ENCODE measurements at regions not wholly inside any gene's neighbourhood (a gene's known extent, or its start where the extent isn't known, plus 50 kb on each side); places are given as distances from the start of the nearest gene placed in this dataset.

DNA sequence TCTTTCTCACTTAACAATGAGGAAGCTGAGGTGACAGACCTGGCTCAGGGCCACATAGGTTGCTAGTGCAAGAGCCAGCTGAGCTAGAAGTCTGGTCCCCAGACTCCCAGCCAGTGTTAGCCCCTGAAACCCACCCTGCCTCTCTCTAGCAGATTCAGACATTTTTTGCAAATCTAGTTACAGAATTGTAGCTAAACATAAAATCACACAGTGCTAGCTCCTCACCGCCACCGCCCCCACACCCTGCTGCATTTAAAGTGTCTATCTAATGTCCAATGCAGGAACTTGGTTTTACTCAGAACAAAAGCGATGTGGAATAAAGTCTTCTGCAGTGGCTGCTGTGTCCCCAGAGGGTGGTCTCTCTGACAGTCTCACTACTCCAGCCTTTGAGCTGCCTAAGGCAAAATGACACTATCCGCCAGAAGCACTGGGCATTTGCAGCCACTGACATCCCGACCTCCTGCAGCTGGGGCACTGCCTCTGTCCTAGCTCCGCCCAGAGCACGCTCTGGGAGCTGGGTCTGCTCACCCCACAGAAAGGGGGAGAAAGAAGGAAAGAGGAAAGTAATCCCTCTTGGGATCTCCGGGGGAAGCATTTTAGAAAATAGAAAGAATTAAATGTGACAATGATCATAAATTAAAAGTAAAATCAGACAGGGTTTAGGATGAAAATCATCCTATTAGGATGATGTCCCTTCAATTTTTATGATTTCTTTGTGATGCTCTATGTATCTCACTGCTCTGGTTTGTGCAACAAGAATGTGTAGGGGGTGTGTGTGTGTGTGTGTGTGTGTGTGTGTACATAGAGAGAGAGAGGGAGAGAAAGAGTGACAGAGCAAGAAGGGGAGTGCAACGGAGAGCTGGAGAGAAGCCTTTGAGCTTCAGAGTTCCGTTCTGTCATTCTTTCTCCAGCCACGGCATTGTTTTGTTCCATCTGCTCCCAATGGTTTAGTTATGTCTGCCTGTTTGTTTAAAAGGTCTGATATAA, 50.5 kb upstream of the ST8SIA3 start:
- TF ChIP-seq, protein P1, sequence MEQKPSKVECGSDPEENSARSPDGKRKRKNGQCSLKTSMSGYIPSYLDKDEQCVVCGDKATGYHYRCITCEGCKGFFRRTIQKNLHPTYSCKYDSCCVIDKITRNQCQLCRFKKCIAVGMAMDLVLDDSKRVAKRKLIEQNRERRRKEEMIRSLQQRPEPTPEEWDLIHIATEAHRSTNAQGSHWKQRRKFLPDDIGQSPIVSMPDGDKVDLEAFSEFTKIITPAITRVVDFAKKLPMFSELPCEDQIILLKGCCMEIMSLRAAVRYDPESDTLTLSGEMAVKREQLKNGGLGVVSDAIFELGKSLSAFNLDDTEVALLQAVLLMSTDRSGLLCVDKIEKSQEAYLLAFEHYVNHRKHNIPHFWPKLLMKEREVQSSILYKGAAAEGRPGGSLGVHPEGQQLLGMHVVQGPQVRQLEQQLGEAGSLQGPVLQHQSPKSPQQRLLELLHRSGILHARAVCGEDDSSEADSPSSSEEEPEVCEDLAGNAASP (IDR thresholded peaks at IDR 0.05) = no peak
- TF ChIP-seq, protein P2, sequence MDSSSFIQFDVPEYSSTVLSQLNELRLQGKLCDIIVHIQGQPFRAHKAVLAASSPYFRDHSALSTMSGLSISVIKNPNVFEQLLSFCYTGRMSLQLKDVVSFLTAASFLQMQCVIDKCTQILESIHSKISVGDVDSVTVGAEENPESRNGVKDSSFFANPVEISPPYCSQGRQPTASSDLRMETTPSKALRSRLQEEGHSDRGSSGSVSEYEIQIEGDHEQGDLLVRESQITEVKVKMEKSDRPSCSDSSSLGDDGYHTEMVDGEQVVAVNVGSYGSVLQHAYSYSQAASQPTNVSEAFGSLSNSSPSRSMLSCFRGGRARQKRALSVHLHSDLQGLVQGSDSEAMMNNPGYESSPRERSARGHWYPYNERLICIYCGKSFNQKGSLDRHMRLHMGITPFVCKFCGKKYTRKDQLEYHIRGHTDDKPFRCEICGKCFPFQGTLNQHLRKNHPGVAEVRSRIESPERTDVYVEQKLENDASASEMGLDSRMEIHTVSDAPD (CRISPR knock-in tag; IDR thresholded peaks at IDR 0.05) = no peak
